ENCODE measurements at regions not wholly inside any gene's neighbourhood (a gene's known extent, or its start where the extent isn't known, plus 50 kb on each side); places are given as distances from the start of the nearest gene placed in this dataset.

DNA sequence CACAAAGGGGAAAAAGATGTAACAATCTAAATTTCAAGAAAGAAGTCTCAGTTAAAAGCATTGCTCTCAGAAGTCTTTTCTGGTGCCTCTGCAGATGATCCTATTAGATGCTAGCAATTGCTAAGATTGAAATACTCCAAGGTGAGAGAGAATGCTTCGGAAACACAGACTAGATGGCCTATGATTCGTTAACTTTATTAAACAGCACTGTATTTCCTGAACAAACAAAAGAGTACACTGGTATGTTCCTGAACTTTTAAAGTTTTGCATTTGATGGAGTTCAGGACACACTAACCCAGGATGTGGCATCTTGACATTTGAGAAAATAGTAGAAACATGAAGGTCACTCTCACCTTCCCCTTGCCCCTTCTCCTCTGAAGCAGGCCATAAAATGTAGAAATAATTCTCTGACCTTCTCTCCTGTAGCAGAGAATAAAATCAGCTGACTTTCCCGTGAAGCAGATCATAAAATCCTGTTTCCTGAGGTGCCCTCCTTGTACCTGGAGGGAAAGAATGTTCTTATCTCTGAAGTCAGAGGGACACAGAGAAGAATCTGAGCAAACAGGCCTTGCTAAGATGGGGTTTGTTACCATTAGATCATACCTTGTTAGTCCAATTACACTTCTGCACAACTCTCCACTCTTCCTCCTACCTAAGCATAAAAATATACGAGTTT lies 142.9 kb upstream of the USP25 start:
- TF ChIP-seq, protein P1, sequence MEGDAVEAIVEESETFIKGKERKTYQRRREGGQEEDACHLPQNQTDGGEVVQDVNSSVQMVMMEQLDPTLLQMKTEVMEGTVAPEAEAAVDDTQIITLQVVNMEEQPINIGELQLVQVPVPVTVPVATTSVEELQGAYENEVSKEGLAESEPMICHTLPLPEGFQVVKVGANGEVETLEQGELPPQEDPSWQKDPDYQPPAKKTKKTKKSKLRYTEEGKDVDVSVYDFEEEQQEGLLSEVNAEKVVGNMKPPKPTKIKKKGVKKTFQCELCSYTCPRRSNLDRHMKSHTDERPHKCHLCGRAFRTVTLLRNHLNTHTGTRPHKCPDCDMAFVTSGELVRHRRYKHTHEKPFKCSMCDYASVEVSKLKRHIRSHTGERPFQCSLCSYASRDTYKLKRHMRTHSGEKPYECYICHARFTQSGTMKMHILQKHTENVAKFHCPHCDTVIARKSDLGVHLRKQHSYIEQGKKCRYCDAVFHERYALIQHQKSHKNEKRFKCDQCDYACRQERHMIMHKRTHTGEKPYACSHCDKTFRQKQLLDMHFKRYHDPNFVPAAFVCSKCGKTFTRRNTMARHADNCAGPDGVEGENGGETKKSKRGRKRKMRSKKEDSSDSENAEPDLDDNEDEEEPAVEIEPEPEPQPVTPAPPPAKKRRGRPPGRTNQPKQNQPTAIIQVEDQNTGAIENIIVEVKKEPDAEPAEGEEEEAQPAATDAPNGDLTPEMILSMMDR (IDR thresholded peaks at IDR 0.05; ENCODE audit: low read depth, low read length): no peak
- Histone ChIP-seq H3K36me3 (no peaks in the 10 kb centered on the region), H3K27ac (no peak overlapping the region), H3K4me3 (ENCODE audit: low read depth, low read length) (no peak overlapping the region), H3K27me3 (ENCODE audit: insufficient read depth, low read depth, severe bottlenecking) (no peaks in the 10 kb centered on the region), H3K9me3 (ENCODE audit: severe bottlenecking) (no peaks in the 10 kb centered on the region)
- no peak for DNase-seq

DNA sequence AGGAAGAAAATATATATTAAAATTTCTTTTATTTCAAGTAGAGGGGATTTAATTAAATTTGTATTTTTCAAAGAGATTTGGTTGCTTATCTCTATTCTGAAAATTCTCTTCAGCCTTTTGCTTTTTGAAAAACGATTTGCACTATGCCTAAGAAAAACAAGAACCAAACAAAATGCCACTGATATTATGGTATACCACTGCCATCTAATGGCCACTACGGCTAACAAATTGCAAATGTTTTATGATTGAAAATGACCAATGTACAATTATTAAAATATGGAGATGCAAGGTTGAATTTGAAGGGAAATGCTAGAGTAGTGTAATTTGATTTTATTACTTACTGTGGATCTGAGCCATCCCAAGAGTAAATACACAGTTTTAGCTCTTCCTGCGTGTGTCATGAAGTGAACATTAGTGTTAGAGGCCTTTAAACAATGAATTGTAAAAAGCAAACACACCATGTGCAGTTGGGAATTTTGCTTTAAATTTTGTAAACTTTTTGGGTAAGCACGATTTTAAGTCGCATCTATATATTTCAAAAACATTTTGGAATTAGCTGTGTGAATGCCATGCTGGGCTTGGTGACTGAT lies 137.4 kb upstream of the USP25 start:
- H3K27me3 ChIP-seq (ENCODE audit: insufficient read depth, low read depth, severe bottlenecking): no peaks in the 10 kb centered on the region
- no peaks in the 10 kb centered on the region for H3K36me3 ChIP-seq
- H3K9me3 ChIP-seq (ENCODE audit: severe bottlenecking): no peaks in the 10 kb centered on the region
- TF ChIP-seq, protein P1 (IDR thresholded peaks at IDR 0.05; ENCODE audit: low read depth, low read length): peak; percentile 27; the same call in 1 of the 2 replicates
- no peak for DNase-seq
- H3K27ac ChIP-seq: no peak overlapping the region
- H3K4me3 ChIP-seq (ENCODE audit: low read depth, low read length): no peak overlapping the region

DNA sequence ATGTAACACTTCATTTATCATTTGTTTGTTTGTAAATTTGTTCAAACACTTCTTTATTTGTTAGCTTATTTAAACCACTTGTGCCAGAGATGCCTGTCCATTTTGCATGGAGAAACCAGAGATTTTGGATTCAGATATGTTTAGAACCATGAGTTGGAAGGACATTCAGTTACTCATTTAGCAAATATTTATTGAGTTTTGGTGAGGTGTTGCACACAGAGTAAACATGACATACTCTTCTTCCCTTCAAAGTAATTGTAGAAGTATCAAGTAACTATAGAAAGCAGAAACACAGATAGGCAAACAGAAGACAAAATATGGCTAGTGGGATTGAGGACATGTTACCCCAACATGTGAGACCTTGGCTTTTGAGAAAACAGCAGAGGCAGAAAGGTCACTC lies 136.8 kb upstream of the USP25 start:
- H3K27me3 ChIP-seq (ENCODE audit: insufficient read depth, low read depth, severe bottlenecking): no peaks in the 10 kb centered on the region
- no peaks in the 10 kb centered on the region for H3K36me3 ChIP-seq
- no peak overlapping the region for H3K27ac ChIP-seq
- H3K4me3 ChIP-seq (ENCODE audit: low read depth, low read length): no peak overlapping the region
- DNase-seq: no peak
- TF ChIP-seq, protein P1 (IDR thresholded peaks at IDR 0.05; ENCODE audit: low read depth, low read length): no peak
- no peaks in the 10 kb centered on the region for H3K9me3 ChIP-seq (ENCODE audit: severe bottlenecking)

DNA sequence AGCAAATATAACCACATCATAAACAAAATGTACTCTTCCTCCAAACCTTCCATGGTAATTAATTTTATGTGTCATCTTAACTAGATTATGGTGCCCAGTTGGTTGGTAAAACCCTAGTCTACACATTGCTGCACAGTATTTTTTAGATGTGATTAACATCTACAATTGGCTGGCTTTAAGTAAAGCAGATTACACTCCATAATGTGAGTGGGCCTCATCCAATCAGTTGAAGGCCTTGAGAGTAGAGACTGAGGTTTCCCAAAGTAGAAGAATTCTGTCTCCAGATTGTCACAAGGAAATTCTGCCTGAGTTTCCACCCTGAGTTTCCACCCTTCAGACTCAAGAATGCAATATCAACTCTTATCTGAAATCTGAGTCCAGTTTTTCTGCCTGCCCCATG lies 128.4 kb upstream of the USP25 start:
- no peaks in the 10 kb centered on the region for H3K36me3 ChIP-seq
- TF ChIP-seq, protein P1 (IDR thresholded peaks at IDR 0.05; ENCODE audit: low read depth, low read length): no peak
- no peak overlapping the region for H3K27ac ChIP-seq
- H3K27me3 ChIP-seq (ENCODE audit: insufficient read depth, low read depth, severe bottlenecking): no peaks in the 10 kb centered on the region
- no peak overlapping the region for H3K4me3 ChIP-seq (ENCODE audit: low read depth, low read length)
- no peaks in the 10 kb centered on the region for H3K9me3 ChIP-seq (ENCODE audit: severe bottlenecking)
- no peak for DNase-seq

DNA sequence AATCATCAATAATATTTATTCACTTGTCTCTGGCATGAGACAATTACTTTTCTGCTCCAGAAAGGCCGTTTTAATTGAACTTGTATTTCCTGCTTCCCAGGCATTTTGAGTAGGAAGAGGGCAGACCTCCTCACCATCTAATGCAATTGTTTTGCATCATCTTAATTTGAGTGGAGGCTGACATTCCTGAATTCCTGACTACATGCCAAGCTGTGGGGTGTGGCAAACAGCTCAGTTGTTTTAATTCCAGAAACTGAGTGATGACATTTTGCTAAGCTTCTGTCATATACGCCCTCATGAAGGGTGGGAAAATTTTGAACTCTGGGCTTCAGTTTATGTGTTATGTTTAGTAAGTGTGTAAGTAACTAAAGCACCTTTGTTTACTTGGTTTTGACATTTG lies 125.4 kb upstream of the USP25 start:
- TF ChIP-seq, protein P1 (IDR thresholded peaks at IDR 0.05; ENCODE audit: low read depth, low read length): no peak
- H3K9me3 ChIP-seq (ENCODE audit: severe bottlenecking): no peaks in the 10 kb centered on the region
- H3K36me3 ChIP-seq: no peaks in the 10 kb centered on the region
- no peaks in the 10 kb centered on the region for H3K27me3 ChIP-seq (ENCODE audit: insufficient read depth, low read depth, severe bottlenecking)
- no peak for DNase-seq
- H3K4me3 ChIP-seq (ENCODE audit: low read depth, low read length): no peak overlapping the region
- no peak overlapping the region for H3K27ac ChIP-seq

DNA sequence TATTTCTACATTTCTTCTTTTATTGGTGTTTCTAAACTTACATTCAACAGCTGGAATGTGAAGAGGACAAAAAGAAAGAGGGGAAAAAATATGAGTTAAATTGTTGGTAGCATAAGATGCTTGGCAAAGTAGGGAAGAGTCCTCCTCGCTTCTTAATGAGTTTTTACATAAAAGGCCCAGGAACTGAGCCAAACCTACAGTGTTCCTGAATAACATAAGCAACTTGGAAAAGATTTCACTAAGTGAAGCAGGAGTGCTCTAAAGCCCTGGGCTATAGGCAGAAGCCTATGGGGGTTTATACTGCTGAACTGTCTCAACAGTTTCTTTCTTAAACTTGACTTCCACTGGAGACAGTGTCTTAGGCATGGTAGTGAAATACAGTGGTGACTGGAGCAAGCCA lies 115.0 kb upstream of the USP25 start:
- H3K27me3 ChIP-seq (ENCODE audit: insufficient read depth, low read depth, severe bottlenecking): no peaks in the 10 kb centered on the region
- no peaks in the 10 kb centered on the region for H3K9me3 ChIP-seq (ENCODE audit: severe bottlenecking)
- no peaks in the 10 kb centered on the region for H3K36me3 ChIP-seq
- no peak overlapping the region for H3K27ac ChIP-seq
- DNase-seq: no peak
- no peak overlapping the region for H3K4me3 ChIP-seq (ENCODE audit: low read depth, low read length)
- TF ChIP-seq, protein P1 (IDR thresholded peaks at IDR 0.05; ENCODE audit: low read depth, low read length): no peak

All from WERI-Rb-1 (cell line).